ENCODE measurements at regions not wholly inside any gene's neighbourhood (a gene's known extent, or its start where the extent isn't known, plus 50 kb on each side); places are given as distances from the start of the nearest gene placed in this dataset.

DNA sequence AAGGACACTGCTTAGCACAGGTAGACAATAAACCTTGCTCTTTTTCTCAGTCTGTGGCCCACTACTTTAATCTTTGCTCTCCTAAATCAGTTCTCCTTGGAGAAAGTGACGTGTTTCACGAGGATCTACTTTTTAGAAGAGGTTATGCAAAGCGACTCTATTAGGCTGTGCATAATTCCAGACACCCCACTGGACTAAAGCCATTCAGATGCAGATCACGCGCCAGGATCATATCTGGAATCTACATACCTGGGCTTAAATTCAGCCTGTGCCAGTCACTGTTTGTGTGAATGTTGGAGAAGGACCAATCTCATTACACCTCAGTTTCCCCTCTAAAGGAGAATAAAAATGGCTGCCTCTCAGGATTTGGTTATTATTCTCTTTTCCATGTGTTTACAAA is 413.0 kb upstream of the MYT1L start:
- no peak for TF ChIP-seq CTCF (IDR thresholded peaks at IDR 0.05; ENCODE audit: low read length)
- no peak for TF ChIP-seq EZH2 (IDR thresholded peaks at IDR 0.05; ENCODE audit: borderline replicate concordance, low read length)
- H3K4me2 ChIP-seq (ENCODE audit: low read length), result no peak overlapping the region
- H3F3A ChIP-seq (ENCODE audit: insufficient read depth, low read length), result no peaks in the 10 kb centered on the region
- no peaks in the 10 kb centered on the region for H3K27me3 ChIP-seq (ENCODE audit: insufficient read depth, low read length)
- no peaks in the 10 kb centered on the region for H4K20me1 ChIP-seq (ENCODE audit: insufficient read depth, low read length)
- H3K79me2 ChIP-seq (ENCODE audit: insufficient read depth, low read length), result no peaks in the 10 kb centered on the region
- no peaks in the 10 kb centered on the region for H3K9me2 ChIP-seq (ENCODE audit: low read depth, low read length)
- no peaks in the 10 kb centered on the region for H3K9me3 ChIP-seq (ENCODE audit: low read length)
- H3K36me3 ChIP-seq (ENCODE audit: insufficient read depth, low read length), result no peaks in the 10 kb centered on the region
- no peak overlapping the region for H3K9ac ChIP-seq (ENCODE audit: low read length)
- H3K4me3 ChIP-seq (ENCODE audit: low read depth, low read length, poor library complexity, severe bottlenecking), result no peak overlapping the region
- no peak overlapping the region for H2AFZ ChIP-seq (ENCODE audit: low read length)
- no peak overlapping the region for H3K27ac ChIP-seq (ENCODE audit: low read depth, low read length, poor library complexity, severe bottlenecking)
- H3K4me1 ChIP-seq (ENCODE audit: insufficient read depth, low read length, severe bottlenecking), result no peaks in the 10 kb centered on the region

- Histone ChIP-seq H3K4me3 (ENCODE audit: low read depth, low read length, poor library complexity, severe bottlenecking) (no peak overlapping the region), H3K4me2 (ENCODE audit: low read length) (no peak overlapping the region), H4K20me1 (ENCODE audit: insufficient read depth, low read length) (no peaks in the 10 kb centered on the region), H3K4me1 (ENCODE audit: insufficient read depth, low read length, severe bottlenecking) (no peaks in the 10 kb centered on the region), H3K9ac (ENCODE audit: low read length) (no peak overlapping the region), H3K27me3 (ENCODE audit: insufficient read depth, low read length) (no peaks in the 10 kb centered on the region), H2AFZ (ENCODE audit: low read length) (no peak overlapping the region), H3K9me2 (ENCODE audit: low read depth, low read length) (no peaks in the 10 kb centered on the region), H3K27ac (ENCODE audit: low read depth, low read length, poor library complexity, severe bottlenecking) (no peak overlapping the region), H3K9me3 (ENCODE audit: low read length) (no peaks in the 10 kb centered on the region), H3K36me3 (ENCODE audit: insufficient read depth, low read length) (no peaks in the 10 kb centered on the region), H3K79me2 (ENCODE audit: insufficient read depth, low read length) (no peaks in the 10 kb centered on the region), H3F3A (ENCODE audit: insufficient read depth, low read length) (no peaks in the 10 kb centered on the region)
- TF ChIP-seq EZH2 (IDR thresholded peaks at IDR 0.05; ENCODE audit: borderline replicate concordance, low read length) (no peak), CTCF (IDR thresholded peaks at IDR 0.05; ENCODE audit: low read length) (no peak)
These were observed 412.1 kb upstream of the MYT1L start for GRCh38 chr2:2743164-2743571.

GRCh38 chr2:2742726-2743125 is 411.7 kb upstream of the MYT1L start:
- no peak overlapping the region for H3K4me3 ChIP-seq (ENCODE audit: low read depth, low read length, poor library complexity, severe bottlenecking)
- no peak overlapping the region for H3K27ac ChIP-seq (ENCODE audit: low read depth, low read length, poor library complexity, severe bottlenecking)
- no peaks in the 10 kb centered on the region for H3K9me3 ChIP-seq (ENCODE audit: low read length)
- no peaks in the 10 kb centered on the region for H3K4me1 ChIP-seq (ENCODE audit: insufficient read depth, low read length, severe bottlenecking)
- H3K27me3 ChIP-seq (ENCODE audit: insufficient read depth, low read length), result no peaks in the 10 kb centered on the region
- no peak overlapping the region for H3K9ac ChIP-seq (ENCODE audit: low read length)
- no peaks in the 10 kb centered on the region for H4K20me1 ChIP-seq (ENCODE audit: insufficient read depth, low read length)
- H3K36me3 ChIP-seq (ENCODE audit: insufficient read depth, low read length), result no peaks in the 10 kb centered on the region
- no peak overlapping the region for H2AFZ ChIP-seq (ENCODE audit: low read length)
- H3K4me2 ChIP-seq (ENCODE audit: low read length), result no peak overlapping the region
- TF ChIP-seq EZH2 (IDR thresholded peaks at IDR 0.05; ENCODE audit: borderline replicate concordance, low read length) (no peak), CTCF (IDR thresholded peaks at IDR 0.05; ENCODE audit: low read length) (no peak)
- H3F3A ChIP-seq (ENCODE audit: insufficient read depth, low read length), result no peaks in the 10 kb centered on the region
- no peaks in the 10 kb centered on the region for H3K79me2 ChIP-seq (ENCODE audit: insufficient read depth, low read length)
- no peaks in the 10 kb centered on the region for H3K9me2 ChIP-seq (ENCODE audit: low read depth, low read length)
